Stimulated activated CD4-positive, alpha-beta T cell treated with anti-CD3 and anti-CD28 coated beads, Interleukin-15, amount 100 ng/mL, for 24 hours (primary cell): ENCODE measurements at regions not wholly inside any gene's neighbourhood (a gene's known extent, or its start where the extent isn't known, plus 50 kb on each side); places are given as distances from the start of the nearest gene placed in this dataset.

Source experiments
- DNase-seq: peaks from one replicate; pipeline ENCODE4 v3.0.0-alpha.2; 2020

- DNase-seq, result no peak
These were observed 128.8 kb upstream of the CTTNBP2NL start for GRCh38 chr1:112267206-112267605.

- no peak for DNase-seq
These were observed 128.1 kb upstream of the CTTNBP2NL start for GRCh38 chr1:112267929-112268328.

- no peak for DNase-seq
These were observed 127.6 kb upstream of the CTTNBP2NL start for GRCh38 chr1:112268408-112268807.

- no peak for DNase-seq
These were observed 124.7 kb upstream of the CTTNBP2NL start for GRCh38 chr1:112271270-112271669.

- no peak for DNase-seq
These were observed 123.8 kb upstream of the CTTNBP2NL start for GRCh38 chr1:112272101-112272772.

- DNase-seq, result no peak
These were observed 111.2 kb upstream of the CTTNBP2NL start for GRCh38 chr1:112284796-112285195.

GRCh38 chr1:112285316-112285715, 110.7 kb upstream of the CTTNBP2NL start:
- DNase-seq, result no peak

GRCh38 chr1:112285746-112286145, 110.3 kb upstream of the CTTNBP2NL start:
- no peak for DNase-seq

GRCh38 chr1:112296908-112297307, 99.1 kb upstream of the CTTNBP2NL start:
- no peak for DNase-seq

- no peak for DNase-seq
These were observed 98.5 kb upstream of the CTTNBP2NL start for GRCh38 chr1:112297536-112297935.

- DNase-seq, result peak; percentile 52
These were observed 97.5 kb upstream of the CTTNBP2NL start for GRCh38 chr1:112298558-112298957.

- no peak for DNase-seq
These were observed 91.9 kb upstream of the CTTNBP2NL start for GRCh38 chr1:112304126-112304525.

- DNase-seq, result no peak
These were observed 91.4 kb upstream of the CTTNBP2NL start for GRCh38 chr1:112304612-112305011.

GRCh38 chr1:112307930-112308591, 88.0 kb upstream of the CTTNBP2NL start:
- DNase-seq, result no peak

GRCh38 chr1:112308716-112309115, 87.3 kb upstream of the CTTNBP2NL start:
- DNase-seq, result no peak

- no peak for DNase-seq
These were observed 86.5 kb upstream of the CTTNBP2NL start for GRCh38 chr1:112309499-112309898.

- no peak for DNase-seq
These were observed 83.7 kb upstream of the CTTNBP2NL start for GRCh38 chr1:112312315-112312714.

- DNase-seq, result no peak
These were observed 83.1 kb upstream of the CTTNBP2NL start for GRCh38 chr1:112312879-112313278.

GRCh38 chr1:112316254-112316913, 79.6 kb upstream of the CTTNBP2NL start:
- no peak for DNase-seq

GRCh38 chr1:112317140-112317539, 78.9 kb upstream of the CTTNBP2NL start:
- no peak for DNase-seq

GRCh38 chr1:112317611-112318062, 78.4 kb upstream of the CTTNBP2NL start:
- no peak for DNase-seq

GRCh38 chr1:112318263-112318662, 77.8 kb upstream of the CTTNBP2NL start:
- DNase-seq, result no peak

GRCh38 chr1:112318698-112319370, 77.2 kb upstream of the CTTNBP2NL start:
- no peak for DNase-seq
